Nephron progenitor cell (in vitro differentiated cells): ENCODE measurements at regions not wholly inside any gene's neighbourhood (a gene's known extent, or its start where the extent isn't known, plus 50 kb on each side); places are given as distances from the start of the nearest gene placed in this dataset.

ENCODE experiments used
- DNase-seq: peaks from one replicate; pipeline ENCODE4 v3.0.0; 2021
- H3K27ac Mint-ChIP-seq: 2 replicates; pipeline ENCODE4 v1.8.0; 2021; ENCODE audit warnings: mild to moderate bottlenecking, moderate library complexity, mixed read lengths
- H3K27me3 Mint-ChIP-seq: 2 replicates; pipeline ENCODE4 v1.8.0; 2021; ENCODE audit warnings: mild to moderate bottlenecking, low read depth, mixed read lengths; ENCODE audit not compliant: poor library complexity
- H3K36me3 Mint-ChIP-seq: 2 replicates; pipeline ENCODE4 v1.8.0; 2021; ENCODE audit warnings: low read depth, mixed read lengths
- H3K4me1 Mint-ChIP-seq: 2 replicates; pipeline ENCODE4 v1.8.0; 2021; ENCODE audit warnings: mixed read lengths
- H3K4me3 Mint-ChIP-seq: 2 replicates; pipeline ENCODE4 v1.8.0; 2021; ENCODE audit warnings: mild to moderate bottlenecking, moderate library complexity, mixed read lengths
- H3K9me3 Mint-ChIP-seq: 2 replicates; pipeline ENCODE4 v1.8.0; 2021; ENCODE audit warnings: mild to moderate bottlenecking, moderate library complexity, mixed read lengths
- CTCF ChIP-seq: fragments of 200-600 bp; sonication (generic); IDR thresholded peaks from 2 replicates; pipeline ENCODE4 v1.5.0; 2021; ENCODE audit warnings: antibody characterized with exemption

- Mint-ChIP-seq H3K9me3 (no peaks in the 10 kb centered on the region), H3K4me3 (no peak overlapping the region), H3K27me3 (no peaks in the 10 kb centered on the region), H3K27ac (no peak overlapping the region), H3K36me3 (no peaks in the 10 kb centered on the region), H3K4me1 (no peaks in the 10 kb centered on the region)
- no peak for DNase-seq
- TF ChIP-seq CTCF, result no peak
Measured at GRCh38 chr5:23353286-23353685, 154.1 kb upstream of the PRDM9 start.

GRCh38 chr5:23352446-23352845 lies 155.0 kb upstream of the PRDM9 start:
- DNase-seq, result peak; percentile 11
- no peak overlapping the region for H3K27ac Mint-ChIP-seq
- no peaks in the 10 kb centered on the region for H3K4me1 Mint-ChIP-seq
- H3K9me3 Mint-ChIP-seq, result no peaks in the 10 kb centered on the region
- H3K4me3 Mint-ChIP-seq, result no peak overlapping the region
- TF ChIP-seq CTCF, result no peak
- no peaks in the 10 kb centered on the region for H3K36me3 Mint-ChIP-seq
- H3K27me3 Mint-ChIP-seq, result no peaks in the 10 kb centered on the region

GRCh38 chr5:23343121-23343520 lies 164.3 kb upstream of the PRDM9 start:
- Mint-ChIP-seq H3K4me3 (no peak overlapping the region), H3K9me3 (no peaks in the 10 kb centered on the region), H3K27me3 (peaks cover 6% of the 10 kb centered on the region), H3K36me3 (no peaks in the 10 kb centered on the region), H3K27ac (no peak overlapping the region), H3K4me1 (no peaks in the 10 kb centered on the region)
- no peak for TF ChIP-seq CTCF
- no peak for DNase-seq

- Mint-ChIP-seq H3K9me3 (no peaks in the 10 kb centered on the region), H3K4me1 (no peaks in the 10 kb centered on the region), H3K4me3 (no peak overlapping the region), H3K27ac (no peak overlapping the region), H3K36me3 (no peaks in the 10 kb centered on the region), H3K27me3 (peaks cover 2% of the 10 kb centered on the region)
- DNase-seq, result no peak
- TF ChIP-seq CTCF, result peak; percentile 39
Measured at GRCh38 chr5:23332650-23333251, 174.7 kb upstream of the PRDM9 start.

- Mint-ChIP-seq H3K4me1 (no peaks in the 10 kb centered on the region), H3K36me3 (no peaks in the 10 kb centered on the region), H3K4me3 (no peak overlapping the region), H3K27me3 (no peaks in the 10 kb centered on the region), H3K9me3 (no peaks in the 10 kb centered on the region), H3K27ac (no peak overlapping the region)
- DNase-seq, result no peak
- TF ChIP-seq CTCF, result no peak
Measured at GRCh38 chr5:23330726-23331125, 176.7 kb upstream of the PRDM9 start.

- Mint-ChIP-seq H3K9me3 (no peaks in the 10 kb centered on the region), H3K27me3 (no peaks in the 10 kb centered on the region), H3K4me1 (no peaks in the 10 kb centered on the region), H3K4me3 (no peak overlapping the region), H3K36me3 (no peaks in the 10 kb centered on the region), H3K27ac (no peak overlapping the region)
- no peak for TF ChIP-seq CTCF
- DNase-seq, result no peak
Measured at GRCh38 chr5:23319901-23320300, 187.5 kb upstream of the PRDM9 start.
